ENCODE measurements at regions not wholly inside any gene's neighbourhood (a gene's known extent, or its start where the extent isn't known, plus 50 kb on each side); places are given as distances from the start of the nearest gene placed in this dataset.
"Not testable (repeated sequence)": the region's sequence is repeated elsewhere in the genome, so short reads cannot be mapped to it uniquely, and the experiment has no call there.

- intact Hi-C loops (cut with DNase I, micrococcal nuclease) = no loop called here
- Mint-ChIP-seq H3K4me1 (peaks cover 2% of the 10 kb centered on the region), H3K4me3 (no peak overlapping the region), H3K36me3 (ENCODE audit: low read depth) (no peaks in the 10 kb centered on the region), H3K27ac (no peak overlapping the region), H3K27me3 (no peaks in the 10 kb centered on the region), H3K9me3 (ENCODE audit: low read depth) (no peaks in the 10 kb centered on the region)
- DNase-seq (no peak), ATAC-seq (no peak)
- ChIA-PET POLR2A (no interaction called here), CTCF (interaction anchor here (1.0 to 1.5 kb wide), 3 partner anchors 8 to 118 kb away, joined by 3 to 5 read pairs (median 4); no protein-coding TSS in a partner anchor)
These were observed 64.5 kb upstream of the BACH2 start for GRCh38 chr6:90361174-90361573.

GRCh38 chr6:90358036-90358770 is 61.6 kb upstream of the BACH2 start:
- H3K9me3 Mint-ChIP-seq (ENCODE audit: low read depth); H3K27ac Mint-ChIP-seq; H3K4me3 Mint-ChIP-seq; H3K4me1 Mint-ChIP-seq; DNase-seq; H3K36me3 Mint-ChIP-seq (ENCODE audit: low read depth); H3K27me3 Mint-ChIP-seq; intact Hi-C loops (cut with DNase I, micrococcal nuclease); ATAC-seq: not testable (repeated sequence)
- ChIA-PET POLR2A (interaction anchor here (0.6 kb wide), 1 partner anchor 9 kb away, joined by 3 read pairs; no protein-coding TSS in a partner anchor), CTCF (interaction anchor here (0.8 kb wide), 1 partner anchor 16 kb away, joined by 3 read pairs; no protein-coding TSS in a partner anchor)

- intact Hi-C loops (cut with DNase I, micrococcal nuclease) = no loop called here
- Mint-ChIP-seq H3K36me3 (ENCODE audit: low read depth) (no peaks in the 10 kb centered on the region), H3K27ac (no peak overlapping the region), H3K27me3 (no peaks in the 10 kb centered on the region), H3K4me3 (no peak overlapping the region), H3K9me3 (ENCODE audit: low read depth) (no peaks in the 10 kb centered on the region), H3K4me1 (peaks cover 21% of the 10 kb centered on the region)
- ATAC-seq = no peak
- DNase-seq = no peak
- CTCF ChIA-PET = interaction anchor here (1.2 kb wide), 1 partner anchor 20 kb away, joined by 3 read pairs; no protein-coding TSS in a partner anchor
- POLR2A ChIA-PET = no interaction called here
These were observed 59.4 kb upstream of the BACH2 start for GRCh38 chr6:90356012-90356421.

- ChIA-PET CTCF (interaction anchor here (0.6 kb wide), 1 partner anchor 69 kb away, joined by 3 read pairs; no protein-coding TSS in a partner anchor), POLR2A (no interaction called here)
- peaks cover 6% of the 10 kb centered on the region for H3K36me3 Mint-ChIP-seq (ENCODE audit: low read depth)
- DNase-seq (no peak), ATAC-seq (no peak)
- no peaks in the 10 kb centered on the region for H3K27me3 Mint-ChIP-seq
- peaks cover 3% of the 10 kb centered on the region for H3K9me3 Mint-ChIP-seq (ENCODE audit: low read depth)
- peaks cover 31% of the 10 kb centered on the region for H3K4me1 Mint-ChIP-seq
- H3K4me3 Mint-ChIP-seq = no peak overlapping the region
- intact Hi-C loops (cut with DNase I, micrococcal nuclease) = loop anchor here in 1 of 2 experiments (5.0 kb wide), 1 partner anchor 32 kb away; no protein-coding TSS in a partner anchor
- H3K27ac Mint-ChIP-seq = no peak overlapping the region
These were observed 58.3 kb upstream of the BACH2 start for GRCh38 chr6:90354961-90355360.

GRCh38 chr6:90351696-90352095 is 55.1 kb upstream of the BACH2 start:
- peaks cover 52% of the 10 kb centered on the region for H3K4me1 Mint-ChIP-seq
- peaks cover 7% of the 10 kb centered on the region for H3K9me3 Mint-ChIP-seq (ENCODE audit: low read depth)
- intact Hi-C loops (cut with DNase I, micrococcal nuclease) = loop anchor here (1.0 to 5.0 kb wide), 6 partner anchors 18 to 73 kb away; partner anchors contain the start of gene BACH2 (in 1 of the 2)
- POLR2A ChIA-PET = no interaction called here
- DNase-seq (no peak), ATAC-seq (peak; percentile 6)
- H3K36me3 Mint-ChIP-seq (ENCODE audit: low read depth) = peaks cover 6% of the 10 kb centered on the region
- peak overlapping the region; percentile 16 for H3K4me3 Mint-ChIP-seq
- H3K27me3 Mint-ChIP-seq = no peaks in the 10 kb centered on the region
- CTCF ChIA-PET = interaction anchor here (0.7 to 1.0 kb wide), 3 partner anchors 14 to 54 kb away, joined by 3 read pairs; no protein-coding TSS in a partner anchor
- peak overlapping the region; percentile 75 for H3K27ac Mint-ChIP-seq

- H3K9me3 Mint-ChIP-seq (ENCODE audit: low read depth) = peaks cover 7% of the 10 kb centered on the region
- H3K4me1 Mint-ChIP-seq = peaks cover 54% of the 10 kb centered on the region
- CTCF ChIA-PET = interaction anchor here (0.8 to 1.0 kb wide), 2 partner anchors 42 to 53 kb away, joined by 3 read pairs; no protein-coding TSS in a partner anchor
- no peaks in the 10 kb centered on the region for H3K27me3 Mint-ChIP-seq
- peaks cover 6% of the 10 kb centered on the region for H3K36me3 Mint-ChIP-seq (ENCODE audit: low read depth)
- H3K27ac Mint-ChIP-seq = peak overlapping the region; percentile 91
- peak; percentile 65 for ATAC-seq
- DNase-seq = peak; percentile 60
- intact Hi-C loops (cut with DNase I, micrococcal nuclease) = loop anchor here (1.0 to 5.0 kb wide), 6 partner anchors 36 to 121 kb away; partner anchors contain the start of gene BACH2 (in 1 of the 2)
- peak overlapping the region; percentile 44 for H3K4me3 Mint-ChIP-seq
- POLR2A ChIA-PET = no interaction called here
These were observed 54.3 kb upstream of the BACH2 start for GRCh38 chr6:90350689-90351554.

- peak overlapping the region; percentile 61 for H3K27ac Mint-ChIP-seq
- H3K36me3 Mint-ChIP-seq (ENCODE audit: low read depth) = peaks cover 6% of the 10 kb centered on the region
- intact Hi-C loops (cut with DNase I, micrococcal nuclease) = loop anchor here (1.0 to 2.0 kb wide), 4 partner anchors 21 to 111 kb away; partner anchors contain the start of gene BACH2 (in 1 of the 2)
- ChIA-PET POLR2A (interaction anchor here (0.6 to 1.1 kb wide), 8 partner anchors 27 to 867 kb away, joined by 3 to 5 read pairs (median 4); no protein-coding TSS in a partner anchor), CTCF (interaction anchor here (0.6 to 2.0 kb wide), 10 partner anchors 20 to 456 kb away, joined by 3 to 6 read pairs (median 4); no protein-coding TSS in a partner anchor)
- H3K4me1 Mint-ChIP-seq = peaks cover 46% of the 10 kb centered on the region
- H3K27me3 Mint-ChIP-seq = no peaks in the 10 kb centered on the region
- no peak overlapping the region for H3K4me3 Mint-ChIP-seq
- DNase-seq (peak; percentile 53), ATAC-seq (peak; percentile 70)
- H3K9me3 Mint-ChIP-seq (ENCODE audit: low read depth) = peaks cover 7% of the 10 kb centered on the region
These were observed 50.8 kb upstream of the BACH2 start for GRCh38 chr6:90347411-90347851.

- intact Hi-C loops (cut with DNase I, micrococcal nuclease) = loop anchor here (1.0 to 2.0 kb wide), 4 partner anchors 20 to 112 kb away; partner anchors contain the start of gene BACH2 (in 1 of the 2)
- Mint-ChIP-seq H3K27ac (peak overlapping the region; percentile 61), H3K9me3 (ENCODE audit: low read depth) (peaks cover 7% of the 10 kb centered on the region), H3K27me3 (no peaks in the 10 kb centered on the region), H3K4me3 (no peak overlapping the region), H3K4me1 (peaks cover 39% of the 10 kb centered on the region), H3K36me3 (ENCODE audit: low read depth) (peaks cover 6% of the 10 kb centered on the region)
- ATAC-seq (no peak), DNase-seq (no peak)
- CTCF ChIA-PET = interaction anchor here (0.6 to 2.0 kb wide), 11 partner anchors 18 to 455 kb away, joined by 3 to 6 read pairs (median 3); no protein-coding TSS in a partner anchor
- POLR2A ChIA-PET = interaction anchor here (0.6 to 0.8 kb wide), 3 partner anchors 52 to 866 kb away, joined by 3 to 5 read pairs (median 3); no protein-coding TSS in a partner anchor
These were observed 50.1 kb upstream of the BACH2 start for GRCh38 chr6:90346729-90347128.
